ENCODE measurements at regions not wholly inside any gene's neighbourhood (a gene's known extent, or its start where the extent isn't known, plus 50 kb on each side); places are given as distances from the start of the nearest gene placed in this dataset.

DNA sequence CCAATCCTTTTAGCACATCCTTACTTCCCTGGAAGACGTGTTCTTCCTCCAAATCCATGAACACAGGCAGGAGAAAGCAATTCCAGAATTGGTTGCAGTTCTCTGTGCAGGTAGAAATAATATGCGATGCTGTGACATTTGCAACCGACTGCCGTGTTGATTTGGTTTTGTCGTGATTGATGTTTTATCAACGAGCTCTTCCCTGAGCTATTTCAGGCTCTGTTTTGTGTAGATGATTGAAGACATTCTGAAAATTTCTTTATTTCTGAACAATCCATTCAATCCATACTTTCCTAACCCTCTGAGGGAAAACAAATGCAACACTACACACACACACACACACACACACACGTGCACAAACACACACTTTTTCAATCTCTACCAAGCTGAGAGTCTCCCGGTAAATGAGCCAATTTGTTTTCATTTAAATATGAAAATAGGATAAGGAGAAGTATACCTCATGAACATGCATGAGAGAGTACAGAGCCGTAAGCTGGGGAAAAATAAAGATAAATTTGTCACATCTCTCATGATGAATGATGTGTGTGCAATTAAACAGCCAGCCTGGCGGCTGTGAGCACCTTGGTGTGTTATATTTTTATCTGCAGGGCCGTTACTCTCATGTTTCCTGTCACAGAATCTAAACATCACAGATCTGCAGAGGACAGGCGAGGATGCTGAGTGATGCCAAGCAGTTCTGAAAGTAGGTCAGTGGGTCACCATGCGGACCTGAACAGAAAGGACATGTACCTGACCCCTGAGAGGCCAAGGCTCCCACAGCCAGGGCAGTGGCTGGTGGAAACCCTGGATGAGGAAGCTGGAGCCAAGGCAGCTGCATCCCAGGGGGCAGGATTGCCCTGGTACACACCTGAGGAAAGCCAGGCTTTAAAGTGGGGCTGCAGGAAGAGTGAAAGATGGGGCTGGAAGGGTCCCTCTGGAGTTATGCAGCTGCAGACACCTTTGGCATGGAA is 64.8 kb downstream of the PDCL3 start:
- intact Hi-C loops (cut with DNase I; ENCODE audit: low total_unique reads): no loop called here
- H3K4me3 ChIP-seq: no peak overlapping the region
- no peak for DNase-seq
- no peaks in the 10 kb centered on the region for H3K9me3 ChIP-seq
- no peaks in the 10 kb centered on the region for H3K36me3 ChIP-seq
- no peak overlapping the region for H3K27ac ChIP-seq
- TF ChIP-seq CTCF (IDR thresholded peaks at IDR 0.05): no peak
- no peaks in the 10 kb centered on the region for H3K4me1 ChIP-seq
- H3K27me3 ChIP-seq: no peaks in the 10 kb centered on the region

DNA sequence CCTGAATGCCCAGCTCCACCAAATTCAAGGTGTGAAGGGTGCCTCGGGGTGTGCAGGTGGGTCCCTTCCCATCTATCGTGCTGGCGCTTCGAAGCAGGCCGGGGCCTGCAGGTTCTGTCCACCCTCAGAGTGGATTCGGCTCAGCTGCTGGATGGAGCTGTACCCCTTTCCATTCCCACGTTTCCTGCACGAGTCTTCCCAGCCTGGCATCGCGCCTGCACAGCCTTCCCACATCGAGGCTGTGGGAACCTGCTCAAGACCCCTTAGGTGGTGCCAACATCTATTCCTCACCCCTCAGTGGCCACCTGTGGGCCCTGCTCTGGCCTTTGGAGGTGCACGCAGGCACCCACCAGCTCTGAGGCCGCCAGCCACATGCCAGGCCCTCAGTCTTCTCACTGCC is 65.7 kb downstream of the PDCL3 start:
- Histone ChIP-seq H3K4me3 (no peak overlapping the region), H3K36me3 (no peaks in the 10 kb centered on the region), H3K4me1 (no peaks in the 10 kb centered on the region), H3K27me3 (no peaks in the 10 kb centered on the region), H3K27ac (no peak overlapping the region), H3K9me3 (no peaks in the 10 kb centered on the region)
- TF ChIP-seq CTCF (IDR thresholded peaks at IDR 0.05): no peak
- DNase-seq: no peak
- intact Hi-C loops (cut with DNase I; ENCODE audit: low total_unique reads): no loop called here

DNA sequence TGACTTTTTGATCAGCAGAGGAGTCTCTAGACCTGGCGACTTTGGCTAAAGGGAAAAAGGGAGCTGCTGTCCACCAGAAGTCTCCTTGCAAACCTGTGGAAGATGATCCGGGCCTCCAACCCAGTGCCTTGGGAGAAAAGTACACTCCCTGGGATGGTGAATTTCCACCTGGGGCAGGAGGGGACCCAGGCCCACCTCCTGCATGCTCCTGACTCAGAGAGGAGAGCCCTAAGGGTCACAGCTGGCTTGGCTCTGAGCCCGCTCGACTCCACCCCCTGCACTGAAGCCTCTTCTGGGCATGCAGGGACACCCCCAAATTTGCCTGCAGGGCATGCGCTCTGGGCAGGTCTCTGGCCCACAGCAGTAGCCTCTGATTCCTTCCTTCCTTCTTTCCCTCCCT is 66.5 kb downstream of the PDCL3 start:
- TF ChIP-seq CTCF (IDR thresholded peaks at IDR 0.05): no peak
- H3K4me1 ChIP-seq: no peaks in the 10 kb centered on the region
- intact Hi-C loops (cut with DNase I; ENCODE audit: low total_unique reads): no loop called here
- no peaks in the 10 kb centered on the region for H3K27me3 ChIP-seq
- no peak overlapping the region for H3K4me3 ChIP-seq
- H3K36me3 ChIP-seq: no peaks in the 10 kb centered on the region
- no peaks in the 10 kb centered on the region for H3K9me3 ChIP-seq
- H3K27ac ChIP-seq: no peak overlapping the region
- DNase-seq: no peak

GRCh38 chr2:100630473-100630977 is 67.7 kb downstream of the PDCL3 start:
- intact Hi-C loops (cut with DNase I; ENCODE audit: low total_unique reads): no loop called here
- Histone ChIP-seq H3K4me1 (no peaks in the 10 kb centered on the region), H3K4me3 (no peak overlapping the region), H3K9me3 (no peaks in the 10 kb centered on the region), H3K27ac (no peak overlapping the region), H3K27me3 (no peaks in the 10 kb centered on the region), H3K36me3 (no peaks in the 10 kb centered on the region)
- no peak for DNase-seq
- no peak for TF ChIP-seq CTCF (IDR thresholded peaks at IDR 0.05)

GRCh38 chr2:100632037-100632436 is 69.2 kb downstream of the PDCL3 start:
- DNase-seq: no peak
- Histone ChIP-seq H3K4me1 (no peaks in the 10 kb centered on the region), H3K27me3 (no peaks in the 10 kb centered on the region), H3K36me3 (no peaks in the 10 kb centered on the region), H3K27ac (no peak overlapping the region), H3K9me3 (no peaks in the 10 kb centered on the region), H3K4me3 (no peak overlapping the region)
- intact Hi-C loops (cut with DNase I; ENCODE audit: low total_unique reads): no loop called here
- TF ChIP-seq CTCF (IDR thresholded peaks at IDR 0.05): no peak

All from tibial artery (tissue), 4 donors.